Thyroid gland (tissue), 4 donors: ENCODE measurements at regions not wholly inside any gene's neighbourhood (a gene's known extent, or its start where the extent isn't known, plus 50 kb on each side); places are given as distances from the start of the nearest gene placed in this dataset.

ENCODE experiments used
- POLR2A ChIP-seq, 2 donors: fragments of 450-650 bp; IDR thresholded peaks; one replicate each; pipeline ENCODE4 v1.6.1; 2017; ENCODE audit warnings: antibody characterized with exemption in 2 of 2, mild to moderate bottlenecking in 2 of 2, moderate library complexity in 1 of 2
- TF ChIP-seq, protein P1 (sequence below), 6 experiments: fragments of 200-600 bp in 3 of 6; fragments of 450-650 bp in 3 of 6; sonication (generic) in 3 of 6; IDR thresholded peaks; one replicate each; pipeline ENCODE4 v1.5.1; 2016 to 2019; ENCODE audit warnings: antibody characterized with exemption in 6 of 6, mild to moderate bottlenecking in 2 of 6, inconsistent platforms in 1 of 6, moderate library complexity in 1 of 6

DNA sequence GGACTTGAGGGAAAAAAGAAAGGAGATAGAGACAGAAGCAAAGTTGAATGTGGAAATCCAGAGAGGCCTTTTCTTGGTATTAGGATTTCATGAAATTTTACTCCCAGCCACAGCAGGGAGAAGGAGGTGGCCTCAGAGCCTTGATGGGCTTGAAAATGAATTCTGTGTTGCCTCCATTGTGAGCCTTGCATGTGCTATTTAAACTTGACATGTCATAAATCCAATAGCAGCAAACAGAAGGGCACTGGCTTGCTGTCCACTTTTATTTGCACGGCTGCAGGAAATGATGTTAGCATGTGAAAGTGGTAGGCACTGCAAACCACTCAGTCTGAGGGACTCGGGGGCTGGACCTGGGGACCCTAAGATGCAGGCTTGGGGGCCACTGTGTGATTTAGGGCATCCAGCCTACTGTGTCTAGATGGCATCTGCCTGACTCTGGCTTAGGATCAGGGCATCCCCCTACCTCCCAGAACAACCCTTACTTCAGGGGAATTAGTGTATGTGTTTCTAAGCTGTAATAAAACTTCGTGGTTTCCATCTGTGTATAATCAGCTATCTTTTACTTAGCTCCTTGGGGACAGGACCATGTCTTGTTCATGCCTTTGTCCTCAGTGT, 139.1 kb upstream of the SKOR2 start:
- TF ChIP-seq POLR2A (IDR thresholded peaks at IDR 0.05): no peak
- TF ChIP-seq, protein P1, sequence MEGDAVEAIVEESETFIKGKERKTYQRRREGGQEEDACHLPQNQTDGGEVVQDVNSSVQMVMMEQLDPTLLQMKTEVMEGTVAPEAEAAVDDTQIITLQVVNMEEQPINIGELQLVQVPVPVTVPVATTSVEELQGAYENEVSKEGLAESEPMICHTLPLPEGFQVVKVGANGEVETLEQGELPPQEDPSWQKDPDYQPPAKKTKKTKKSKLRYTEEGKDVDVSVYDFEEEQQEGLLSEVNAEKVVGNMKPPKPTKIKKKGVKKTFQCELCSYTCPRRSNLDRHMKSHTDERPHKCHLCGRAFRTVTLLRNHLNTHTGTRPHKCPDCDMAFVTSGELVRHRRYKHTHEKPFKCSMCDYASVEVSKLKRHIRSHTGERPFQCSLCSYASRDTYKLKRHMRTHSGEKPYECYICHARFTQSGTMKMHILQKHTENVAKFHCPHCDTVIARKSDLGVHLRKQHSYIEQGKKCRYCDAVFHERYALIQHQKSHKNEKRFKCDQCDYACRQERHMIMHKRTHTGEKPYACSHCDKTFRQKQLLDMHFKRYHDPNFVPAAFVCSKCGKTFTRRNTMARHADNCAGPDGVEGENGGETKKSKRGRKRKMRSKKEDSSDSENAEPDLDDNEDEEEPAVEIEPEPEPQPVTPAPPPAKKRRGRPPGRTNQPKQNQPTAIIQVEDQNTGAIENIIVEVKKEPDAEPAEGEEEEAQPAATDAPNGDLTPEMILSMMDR (IDR thresholded peaks at IDR 0.05): no peak
